IMR-90 (cell line): ENCODE measurements at regions not wholly inside any gene's neighbourhood (a gene's known extent, or its start where the extent isn't known, plus 50 kb on each side); places are given as distances from the start of the nearest gene placed in this dataset.

ENCODE experiments used
- MAZ ChIP-seq: IDR thresholded peaks from 2 replicates; pipeline ENCODE4 v1.6.1; 2012; ENCODE audit warnings: low read depth, mild to moderate bottlenecking, low read length, improper control_type of control experiment, moderate library complexity, borderline replicate concordance
- POLR2A ChIP-seq: IDR thresholded peaks from 2 replicates; pipeline ENCODE4 v1.6.1; 2012; ENCODE audit warnings: mild to moderate bottlenecking, low read depth, low read length
- TF ChIP-seq, protein P1 (sequence below): conservative IDR thresholded peaks from 2 replicates; pipeline ENCODE4 v1.5.1; 2012; ENCODE audit warnings: mild to moderate bottlenecking, low read depth, low read length, improper control_type of control experiment

DNA sequence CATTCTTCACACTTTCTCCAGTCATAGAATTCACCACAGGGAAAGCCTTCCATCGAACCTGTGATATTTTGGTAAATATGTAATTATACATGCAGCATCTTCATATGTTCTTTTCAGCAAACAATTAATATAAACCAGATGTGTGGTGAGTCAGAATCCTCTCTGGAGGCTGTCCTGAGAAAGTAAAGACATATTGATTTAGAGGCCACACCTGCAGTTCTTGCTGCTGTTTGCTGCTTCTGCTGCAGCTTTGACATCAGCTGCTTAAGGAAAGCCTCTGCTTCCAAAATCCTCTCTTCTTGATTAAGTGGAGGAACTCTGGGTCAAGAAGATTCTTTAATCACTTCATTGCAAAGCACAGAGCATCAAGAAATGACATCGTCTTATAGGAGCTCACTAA, 568.8 kb upstream of the ZEB2 start:
- TF ChIP-seq, protein P1, sequence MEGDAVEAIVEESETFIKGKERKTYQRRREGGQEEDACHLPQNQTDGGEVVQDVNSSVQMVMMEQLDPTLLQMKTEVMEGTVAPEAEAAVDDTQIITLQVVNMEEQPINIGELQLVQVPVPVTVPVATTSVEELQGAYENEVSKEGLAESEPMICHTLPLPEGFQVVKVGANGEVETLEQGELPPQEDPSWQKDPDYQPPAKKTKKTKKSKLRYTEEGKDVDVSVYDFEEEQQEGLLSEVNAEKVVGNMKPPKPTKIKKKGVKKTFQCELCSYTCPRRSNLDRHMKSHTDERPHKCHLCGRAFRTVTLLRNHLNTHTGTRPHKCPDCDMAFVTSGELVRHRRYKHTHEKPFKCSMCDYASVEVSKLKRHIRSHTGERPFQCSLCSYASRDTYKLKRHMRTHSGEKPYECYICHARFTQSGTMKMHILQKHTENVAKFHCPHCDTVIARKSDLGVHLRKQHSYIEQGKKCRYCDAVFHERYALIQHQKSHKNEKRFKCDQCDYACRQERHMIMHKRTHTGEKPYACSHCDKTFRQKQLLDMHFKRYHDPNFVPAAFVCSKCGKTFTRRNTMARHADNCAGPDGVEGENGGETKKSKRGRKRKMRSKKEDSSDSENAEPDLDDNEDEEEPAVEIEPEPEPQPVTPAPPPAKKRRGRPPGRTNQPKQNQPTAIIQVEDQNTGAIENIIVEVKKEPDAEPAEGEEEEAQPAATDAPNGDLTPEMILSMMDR, result no peak
- TF ChIP-seq POLR2A (no peak), MAZ (no peak)
